ENCODE measurements at regions not wholly inside any gene's neighbourhood (a gene's known extent, or its start where the extent isn't known, plus 50 kb on each side); places are given as distances from the start of the nearest gene placed in this dataset.

- TF ChIP-seq EZH2 (IDR thresholded peaks at IDR 0.05; ENCODE audit: insufficient read depth, poor library complexity, severe bottlenecking): no peak
- no peak for TF ChIP-seq EZH2phosphoT487 (IDR thresholded peaks at IDR 0.05; ENCODE audit: insufficient read depth, low read depth)
Observed at GRCh38 chr21:35980821-35981220, 79.5 kb downstream of the SETD4 start.
